ENCODE measurements at regions not wholly inside any gene's neighbourhood (a gene's known extent, or its start where the extent isn't known, plus 50 kb on each side); places are given as distances from the start of the nearest gene placed in this dataset.

DNA sequence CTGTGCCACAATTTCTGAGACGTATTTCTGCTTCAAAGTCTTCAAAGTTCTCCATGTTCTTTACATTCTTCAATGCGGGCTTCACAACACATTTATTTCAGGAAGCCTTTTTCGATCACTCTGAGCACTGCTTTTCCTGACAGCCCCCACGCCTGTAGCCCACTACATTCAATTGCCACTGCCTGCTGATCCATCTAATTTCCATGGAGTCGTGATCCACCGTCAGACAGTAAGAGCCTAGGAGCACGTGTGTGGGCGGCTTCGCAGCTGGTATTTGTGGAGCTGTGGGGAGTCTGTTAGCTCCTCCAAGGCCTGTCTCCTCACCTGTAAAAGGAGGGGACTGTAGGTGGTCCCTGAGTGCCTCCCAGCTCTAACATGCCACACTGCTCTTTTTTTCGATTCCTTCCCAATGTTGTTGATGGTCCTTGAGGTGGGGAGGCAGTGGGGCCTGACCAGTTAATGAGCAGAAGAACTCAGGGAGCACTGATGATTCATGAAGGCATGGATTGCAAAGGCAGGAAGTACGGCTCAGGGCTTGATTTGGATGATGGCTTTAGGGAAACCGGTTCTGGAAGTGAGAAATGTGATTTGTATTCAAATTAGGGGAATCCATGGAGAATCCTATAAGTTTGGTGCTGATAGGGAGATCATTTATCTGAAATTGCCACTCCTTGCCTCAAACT, 401.1 kb upstream of the PODXL start:
- Histone ChIP-seq H3K27me3 (no peaks in the 10 kb centered on the region), H3K27ac (no peak overlapping the region), H3K36me3 (no peaks in the 10 kb centered on the region), H3K4me3 (no peak overlapping the region), H3K9me3 (no peaks in the 10 kb centered on the region), H3K4me1 (no peaks in the 10 kb centered on the region)
- no peak for ATAC-seq
- DNase-seq = no peak
- intact Hi-C loops (cut with DNase I) = no loop called here
- no peak for TF ChIP-seq CTCF (IDR thresholded peaks at IDR 0.05)
- TF ChIP-seq POLR2A (IDR thresholded peaks at IDR 0.05) = no peak
- whole genome bisulfite sequencing (ENCODE audit: insufficient coverage, low coverage, low lambda C conversion rate, missing lambda C conversion rate) = 57% methylated on average over 12 of the region's 12 CpGs

DNA sequence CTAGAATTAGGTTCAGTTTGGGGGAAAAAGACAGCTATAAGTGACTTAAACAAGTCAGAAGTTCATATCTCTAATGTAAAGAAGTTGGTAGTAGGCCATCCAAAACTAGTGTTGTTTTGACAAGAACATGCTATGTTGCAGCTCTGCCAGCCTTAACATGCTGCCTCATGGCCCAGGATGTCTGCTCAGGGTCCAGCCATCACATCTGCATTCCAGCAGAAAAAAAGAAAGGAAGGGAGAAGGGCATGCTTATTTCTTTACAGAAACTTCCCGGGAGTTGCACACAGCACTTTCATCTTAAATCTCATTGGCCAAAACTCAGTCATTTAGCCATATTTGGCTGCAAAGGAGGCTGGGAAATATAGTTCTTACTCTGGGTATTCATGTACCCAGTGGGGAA, 400.4 kb upstream of the PODXL start:
- DNase-seq (no peak), ATAC-seq (no peak)
- no peak for TF ChIP-seq POLR2A (IDR thresholded peaks at IDR 0.05)
- H3K36me3 ChIP-seq = no peaks in the 10 kb centered on the region
- no peak overlapping the region for H3K4me3 ChIP-seq
- H3K27me3 ChIP-seq = no peaks in the 10 kb centered on the region
- no peaks in the 10 kb centered on the region for H3K4me1 ChIP-seq
- H3K9me3 ChIP-seq = no peaks in the 10 kb centered on the region
- no peak overlapping the region for H3K27ac ChIP-seq
- intact Hi-C loops (cut with DNase I) = no loop called here
- 67% methylated on average over 1 of the region's 1 CpG for WGBS (ENCODE audit: insufficient coverage, low coverage, low lambda C conversion rate, missing lambda C conversion rate)

DNA sequence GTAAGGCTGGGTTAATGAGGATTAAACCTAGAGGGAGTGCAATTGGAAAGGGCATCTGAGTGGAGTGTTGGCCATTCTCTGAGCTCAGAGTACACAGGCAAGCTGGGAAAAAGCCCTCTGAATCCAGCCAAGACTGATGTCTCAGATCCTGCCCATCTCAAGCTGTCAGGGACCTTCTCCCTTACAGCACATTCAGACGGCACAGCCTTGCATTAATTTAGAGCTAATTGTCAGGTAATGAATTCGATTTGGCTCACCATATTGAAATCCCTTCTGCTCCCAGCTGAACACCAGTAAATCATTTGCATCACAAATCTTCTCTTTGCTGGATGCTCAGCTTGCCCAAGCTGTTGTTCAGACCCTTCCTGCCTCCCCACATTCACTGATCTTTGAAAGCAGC, 399.3 kb upstream of the PODXL start:
- H3K27me3 ChIP-seq = no peaks in the 10 kb centered on the region
- no peak for ATAC-seq
- 47% methylated on average over 2 of the region's 2 CpGs for WGBS (ENCODE audit: insufficient coverage, low coverage, low lambda C conversion rate, missing lambda C conversion rate)
- DNase-seq = no peak
- no peaks in the 10 kb centered on the region for H3K36me3 ChIP-seq
- TF ChIP-seq POLR2A (IDR thresholded peaks at IDR 0.05) (no peak), CTCF (IDR thresholded peaks at IDR 0.05) (no peak)
- intact Hi-C loops (cut with DNase I) = no loop called here
- H3K4me3 ChIP-seq = no peak overlapping the region
- no peaks in the 10 kb centered on the region for H3K9me3 ChIP-seq
- no peaks in the 10 kb centered on the region for H3K4me1 ChIP-seq
- H3K27ac ChIP-seq = no peak overlapping the region

DNA sequence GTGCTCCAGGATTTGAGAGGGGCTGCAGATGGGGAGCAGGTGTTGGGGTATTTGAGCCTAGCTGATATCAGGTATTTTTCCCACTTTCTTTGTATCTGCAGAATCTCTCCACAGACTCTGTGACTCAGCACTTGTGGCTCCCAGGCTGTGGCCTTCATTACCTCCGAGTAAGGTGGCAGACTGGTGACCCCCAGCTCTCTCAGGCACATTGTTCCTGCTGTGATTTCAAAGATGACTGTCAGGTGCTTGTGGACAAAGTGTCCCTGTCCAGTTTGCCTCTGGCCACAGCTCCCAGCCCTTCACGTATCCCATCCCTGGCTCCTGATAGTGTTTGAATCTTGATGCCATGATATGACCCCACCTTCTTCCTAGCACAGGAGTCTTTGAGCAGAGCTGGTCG, 396.8 kb upstream of the PODXL start:
- intact Hi-C loops (cut with DNase I) = no loop called here
- 47% methylated on average over 2 of the region's 3 CpGs for WGBS (ENCODE audit: insufficient coverage, low coverage, low lambda C conversion rate, missing lambda C conversion rate)
- Histone ChIP-seq H3K9me3 (no peaks in the 10 kb centered on the region), H3K27ac (no peak overlapping the region), H3K27me3 (no peaks in the 10 kb centered on the region), H3K36me3 (no peaks in the 10 kb centered on the region), H3K4me3 (no peak overlapping the region), H3K4me1 (no peaks in the 10 kb centered on the region)
- DNase-seq = no peak
- ATAC-seq = no peak
- TF ChIP-seq POLR2A (IDR thresholded peaks at IDR 0.05) = no peak
- no peak for TF ChIP-seq CTCF (IDR thresholded peaks at IDR 0.05)

DNA sequence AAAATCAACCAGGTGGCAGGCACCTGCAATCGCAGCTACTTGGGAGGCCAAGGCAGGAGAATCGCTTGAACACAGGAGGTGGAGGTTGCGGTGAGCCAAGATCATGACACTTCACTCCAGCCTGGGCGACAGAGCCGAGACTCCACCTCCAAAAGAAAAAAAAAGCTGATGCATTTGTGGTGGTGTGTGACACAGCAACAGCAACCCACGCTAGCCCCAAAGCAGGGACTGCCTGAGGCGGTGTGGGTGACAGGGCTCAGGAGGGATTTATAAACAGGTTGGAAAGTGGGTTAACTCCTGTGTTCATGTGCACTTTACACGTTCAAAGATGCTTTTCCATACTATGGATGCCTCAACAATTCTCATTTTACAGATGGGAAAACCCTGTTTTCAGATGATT, 395.9 kb upstream of the PODXL start:
- no peak for DNase-seq
- no peak overlapping the region for H3K4me3 ChIP-seq
- no peak overlapping the region for H3K27ac ChIP-seq
- no peaks in the 10 kb centered on the region for H3K4me1 ChIP-seq
- intact Hi-C loops (cut with DNase I) = no loop called here
- WGBS (ENCODE audit: insufficient coverage, low coverage, low lambda C conversion rate, missing lambda C conversion rate) = 69% methylated on average over 8 of the region's 8 CpGs
- no peaks in the 10 kb centered on the region for H3K9me3 ChIP-seq
- H3K36me3 ChIP-seq = no peaks in the 10 kb centered on the region
- no peak for ATAC-seq
- TF ChIP-seq POLR2A (IDR thresholded peaks at IDR 0.05) (no peak), CTCF (IDR thresholded peaks at IDR 0.05) (no peak)
- no peaks in the 10 kb centered on the region for H3K27me3 ChIP-seq

Measured in right lobe of liver (tissue), 6 donors.